ENCODE measurements at regions not wholly inside any gene's neighbourhood (a gene's known extent, or its start where the extent isn't known, plus 50 kb on each side); places are given as distances from the start of the nearest gene placed in this dataset.

- Mint-ChIP-seq H3K9me3 (peaks cover 15% of the 10 kb centered on the region), H3K4me3 (no peak overlapping the region), H3K27ac (no peak overlapping the region), H3K27me3 (ENCODE audit: low read depth) (no peaks in the 10 kb centered on the region), H3K36me3 (no peaks in the 10 kb centered on the region), H3K4me1 (no peaks in the 10 kb centered on the region)
- CTCF ChIA-PET = no interaction called here
- DNase-seq (ENCODE audit: low spot score) = no peak
- no peak for ATAC-seq
- TF ChIP-seq ZMAT4 (CRISPR knock-in tag; IDR thresholded peaks at IDR 0.05) (no peak), ERG (CRISPR knock-in tag; IDR thresholded peaks at IDR 0.05) (no peak), NR3C1 (CRISPR knock-in tag; conservative IDR thresholded peaks at IDR 0.05; ENCODE audit: low read depth) (no peak), AR (CRISPR knock-in tag; IDR thresholded peaks at IDR 0.05) (no peak), CREB1 (CRISPR knock-in tag; IDR thresholded peaks at IDR 0.05) (no peak), FOXK1 (CRISPR knock-in tag; IDR thresholded peaks at IDR 0.05) (no peak), RORB (CRISPR knock-in tag; IDR thresholded peaks at IDR 0.05) (no peak), OVOL2 (CRISPR knock-in tag; IDR thresholded peaks at IDR 0.05; ENCODE audit: borderline replicate concordance) (no peak), ZBTB21 (CRISPR knock-in tag; IDR thresholded peaks at IDR 0.05; ENCODE audit: borderline replicate concordance) (no peak), IRF2 (CRISPR knock-in tag; IDR thresholded peaks at IDR 0.05; ENCODE audit: borderline replicate concordance, low read depth) (no peak), ZBTB43 (CRISPR knock-in tag; IDR thresholded peaks at IDR 0.05) (no peak), E2F5 (CRISPR knock-in tag; IDR thresholded peaks at IDR 0.05) (no peak), NR2C2 (CRISPR knock-in tag; IDR thresholded peaks at IDR 0.05) (no peak)
- POLR2A ChIA-PET = no interaction called here
Observed at GRCh38 chr10:109619914-109620313, 303.4 kb downstream of the XPNPEP1 start.

GRCh38 chr10:109618748-109619147 is 304.6 kb downstream of the XPNPEP1 start:
- Mint-ChIP-seq H3K36me3 (no peaks in the 10 kb centered on the region), H3K27me3 (ENCODE audit: low read depth) (no peaks in the 10 kb centered on the region), H3K4me1 (no peaks in the 10 kb centered on the region), H3K4me3 (no peak overlapping the region), H3K27ac (no peak overlapping the region), H3K9me3 (peaks cover 22% of the 10 kb centered on the region)
- CTCF ChIA-PET = no interaction called here
- ATAC-seq (no peak), DNase-seq (ENCODE audit: low spot score) (no peak)
- POLR2A ChIA-PET = no interaction called here
- no peak for TF ChIP-seq NFYB (CRISPR knock-in tag; conservative IDR thresholded peaks at IDR 0.05; ENCODE audit: low read depth)
- TF ChIP-seq ZNF232 (CRISPR knock-in tag; IDR thresholded peaks at IDR 0.05) = no peak
- no peak for TF ChIP-seq FOXP4 (CRISPR knock-in tag; IDR thresholded peaks at IDR 0.05)
- no peak for TF ChIP-seq KAT7 (CRISPR knock-in tag; IDR thresholded peaks at IDR 0.05; ENCODE audit: borderline replicate concordance)
- TF ChIP-seq ATF1 (CRISPR knock-in tag; IDR thresholded peaks at IDR 0.05) = no peak
- no peak for TF ChIP-seq TCF7 (CRISPR knock-in tag; IDR thresholded peaks at IDR 0.05; ENCODE audit: low read depth)
- TF ChIP-seq CDX4 (CRISPR knock-in tag; IDR thresholded peaks at IDR 0.05; ENCODE audit: borderline replicate concordance) = no peak
- no peak for TF ChIP-seq ZNF317 (CRISPR knock-in tag; IDR thresholded peaks at IDR 0.05; ENCODE audit: borderline replicate concordance, low read depth)
- no peak for TF ChIP-seq HMGXB4 (CRISPR knock-in tag; IDR thresholded peaks at IDR 0.05)
- no peak for TF ChIP-seq JAZF1 (CRISPR knock-in tag; IDR thresholded peaks at IDR 0.05)
- no peak for TF ChIP-seq MAX (CRISPR knock-in tag; IDR thresholded peaks at IDR 0.05)

All from WTC11 (cell line).